Naive B cell (primary cell): ENCODE measurements at regions not wholly inside any gene's neighbourhood (a gene's known extent, or its start where the extent isn't known, plus 50 kb on each side); places are given as distances from the start of the nearest gene placed in this dataset.
"Not testable (repeated sequence)": the region's sequence is repeated elsewhere in the genome, so short reads cannot be mapped to it uniquely, and the experiment has no call there.

ENCODE experiments used
- ATAC-seq, 2 donors: fragments of 150-1000 bp; cut with Tn5 transposase; 2 replicates each; pipeline ENCODE4 v1.10.0; 2021; ENCODE audit warnings: low read depth in 2 of 2, mild to moderate bottlenecking in 2 of 2, moderate library complexity in 2 of 2
- DNase-seq: peaks from one replicate; pipeline ENCODE4 v3.0.0; 2022
- H3K27ac Mint-ChIP-seq, 6 donors: one replicate each; pipeline ENCODE4 v1.8.0; 2020 to 2022; ENCODE audit warnings: mild to moderate bottlenecking in 6 of 6, mixed read lengths in 6 of 6, moderate library complexity in 5 of 6, inconsistent platforms in 2 of 6
- H3K27me3 Mint-ChIP-seq, 3 donors: one replicate each; pipeline ENCODE4 v1.8.0; 2021 to 2022; ENCODE audit warnings: mixed read lengths in 3 of 3, mild to moderate bottlenecking in 1 of 3
- H3K36me3 Mint-ChIP-seq, 2 donors: one replicate each; pipeline ENCODE4 v1.8.0; 2020 to 2022; ENCODE audit warnings: mixed read lengths in 2 of 2, inconsistent platforms in 1 of 2, mild to moderate bottlenecking in 1 of 2
- H3K4me1 Mint-ChIP-seq, 3 donors: one replicate each; pipeline ENCODE4 v1.8.0; 2020 to 2022; ENCODE audit warnings: mixed read lengths in 3 of 3, inconsistent platforms in 1 of 3, mild to moderate bottlenecking in 1 of 3, moderate library complexity in 1 of 3
- H3K4me3 Mint-ChIP-seq, 8 donors: one replicate each; pipeline ENCODE4 v1.8.0; 2020 to 2022; ENCODE audit warnings: mild to moderate bottlenecking in 8 of 8, mixed read lengths in 8 of 8, moderate library complexity in 8 of 8, inconsistent platforms in 2 of 8
- H3K9me3 Mint-ChIP-seq, 7 donors: one replicate each; pipeline ENCODE4 v1.8.0; 2020 to 2022; ENCODE audit warnings: mixed read lengths in 7 of 7, mild to moderate bottlenecking in 5 of 7, inconsistent platforms in 2 of 7, moderate library complexity in 1 of 7

DNA sequence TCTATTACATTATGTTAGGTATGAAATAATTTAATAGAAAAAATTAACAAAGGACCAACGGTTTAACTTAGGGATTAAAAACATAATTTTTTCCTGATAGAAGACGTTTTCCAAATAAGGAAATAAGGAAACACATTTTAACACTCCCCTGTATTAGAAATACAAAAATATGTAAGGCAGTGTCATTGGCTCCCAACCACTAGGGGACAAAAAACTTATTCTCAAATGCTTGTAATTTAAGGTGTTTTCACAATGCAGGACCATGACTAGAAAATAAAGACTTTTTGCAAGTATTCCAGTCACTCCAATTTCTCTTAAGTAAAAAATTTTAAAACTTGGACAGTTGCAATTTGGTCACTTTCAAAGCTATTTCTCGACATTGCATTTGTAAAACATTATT, 98.8 kb upstream of the ODAD2 start:
- Mint-ChIP-seq H3K9me3 (peaks cover 0 to under 1% (median 0%) of the 10 kb centered on the region in 7 donors), H3K27me3 (no peaks in the 10 kb centered on the region), H3K36me3 (no peaks in the 10 kb centered on the region), H3K4me1 (no peaks in the 10 kb centered on the region), H3K4me3 (no peak overlapping the region), H3K27ac (no peak overlapping the region)
- ATAC-seq (no peak), DNase-seq (no peak)

DNA sequence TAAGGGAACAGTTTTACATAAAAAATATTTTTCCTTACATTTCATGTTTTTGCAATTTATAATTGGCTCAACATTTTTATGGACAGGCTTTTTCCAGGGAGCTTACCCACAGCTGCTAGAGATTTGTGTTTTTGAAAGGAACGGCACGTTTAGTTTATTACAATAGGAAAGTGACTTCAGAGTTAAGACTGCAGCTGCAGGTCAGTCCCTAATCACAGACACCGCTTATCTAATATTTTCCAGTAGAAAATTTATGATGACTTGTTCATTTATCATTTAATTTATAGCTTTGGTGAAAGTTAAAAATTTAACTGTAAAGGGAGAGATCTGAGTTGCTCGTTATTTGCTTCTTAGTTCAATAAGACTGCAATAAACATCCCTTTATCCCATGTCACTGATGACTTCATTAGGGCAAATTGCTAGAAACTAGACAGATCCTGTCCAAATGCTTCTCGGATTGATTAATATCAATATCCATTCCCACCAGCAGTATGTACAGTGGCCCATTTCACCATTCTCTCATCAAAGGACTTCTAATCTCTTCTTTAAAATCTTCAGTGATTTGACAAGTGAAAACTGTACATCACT, 97.0 kb upstream of the ODAD2 start:
- Mint-ChIP-seq H3K27ac (no peak overlapping the region), H3K9me3 (no peaks in the 10 kb centered on the region), H3K36me3 (no peaks in the 10 kb centered on the region), H3K27me3 (no peaks in the 10 kb centered on the region), H3K4me3 (no peak overlapping the region), H3K4me1 (no peaks in the 10 kb centered on the region)
- no peak for DNase-seq
- ATAC-seq = no peak

DNA sequence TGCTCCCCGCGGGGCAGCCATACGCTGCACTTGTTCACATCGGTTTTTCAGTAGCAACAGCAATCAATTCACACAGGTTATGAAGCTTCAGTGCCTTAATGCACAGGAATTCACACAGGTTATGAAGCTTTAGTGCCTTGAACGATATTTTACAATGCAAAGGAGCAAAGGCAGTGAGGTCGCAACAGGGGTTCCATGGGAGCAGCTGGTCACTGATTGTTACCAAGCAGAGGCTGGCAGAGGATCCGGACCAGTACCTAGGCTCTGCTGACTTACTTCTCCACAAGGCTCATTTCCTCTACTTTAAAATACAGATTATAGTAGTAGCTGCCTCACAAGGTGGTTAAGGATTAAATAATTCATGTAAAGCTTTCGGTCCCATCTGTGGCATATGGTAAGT, 95.2 kb upstream of the ODAD2 start:
- Mint-ChIP-seq H3K27me3 (no peaks in the 10 kb centered on the region), H3K36me3 (peaks cover 0 to 3% of the 10 kb centered on the region in 2 donors), H3K9me3 (no peaks in the 10 kb centered on the region), H3K4me1 (no peaks in the 10 kb centered on the region), H3K27ac (no peak overlapping the region), H3K4me3 (no peak overlapping the region)
- DNase-seq (no peak), ATAC-seq (no peak)

DNA sequence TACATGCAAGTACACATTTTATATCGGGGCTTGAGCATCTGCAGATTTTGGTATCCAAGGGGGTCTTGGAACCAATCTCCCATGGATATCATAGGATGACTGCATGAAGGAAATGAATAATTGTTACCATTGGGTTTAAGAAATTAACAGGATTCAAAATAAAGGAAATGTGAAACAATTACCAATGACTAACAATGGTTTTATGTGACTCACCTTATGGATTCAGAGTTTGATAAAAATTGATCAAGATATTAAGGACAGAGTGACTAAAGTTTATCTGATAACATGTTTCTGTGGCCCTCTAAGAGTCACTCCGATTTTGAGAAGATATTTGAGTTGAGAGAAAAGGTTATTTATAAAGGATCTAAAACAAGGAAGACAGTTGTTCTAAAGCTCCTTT, 93.0 kb upstream of the ODAD2 start:
- H3K4me1 Mint-ChIP-seq = no peaks in the 10 kb centered on the region
- no peaks in the 10 kb centered on the region for H3K27me3 Mint-ChIP-seq
- ATAC-seq = no peak
- H3K4me3 Mint-ChIP-seq = no peak overlapping the region
- DNase-seq = no peak
- no peak overlapping the region for H3K27ac Mint-ChIP-seq
- peaks cover 0 to 3% (median 0%) of the 10 kb centered on the region in 7 donors for H3K9me3 Mint-ChIP-seq
- H3K36me3 Mint-ChIP-seq = peaks cover 4 to 14% of the 10 kb centered on the region in 2 donors

DNA sequence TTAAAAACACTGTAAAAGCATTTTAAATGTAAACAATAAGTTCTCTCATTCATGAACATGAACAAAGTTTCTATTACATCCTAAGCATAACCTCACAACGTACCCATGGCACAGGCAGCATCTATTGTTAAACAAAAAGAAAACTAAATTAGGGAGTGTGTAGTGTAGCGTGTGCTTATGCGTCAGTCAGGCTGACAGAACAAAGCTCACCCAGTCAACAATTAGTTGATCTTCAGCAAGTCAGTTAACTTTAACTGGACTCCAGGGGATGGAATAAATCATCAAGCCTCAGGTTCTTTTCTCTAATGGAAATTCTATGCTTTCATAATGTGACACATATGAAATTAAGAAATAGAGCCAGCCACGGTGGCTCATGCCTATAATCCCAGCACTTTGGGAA, 91.6 kb upstream of the ODAD2 start:
- H3K27ac Mint-ChIP-seq = no peak overlapping the region
- DNase-seq (no peak), ATAC-seq (no peak)
- H3K9me3 Mint-ChIP-seq = peaks cover 0 to 5% (median 0%) of the 10 kb centered on the region in 7 donors
- H3K36me3 Mint-ChIP-seq = peaks cover 6 to 24% of the 10 kb centered on the region in 2 donors
- no peak overlapping the region for H3K4me3 Mint-ChIP-seq
- H3K27me3 Mint-ChIP-seq = no peaks in the 10 kb centered on the region
- no peaks in the 10 kb centered on the region for H3K4me1 Mint-ChIP-seq

DNA sequence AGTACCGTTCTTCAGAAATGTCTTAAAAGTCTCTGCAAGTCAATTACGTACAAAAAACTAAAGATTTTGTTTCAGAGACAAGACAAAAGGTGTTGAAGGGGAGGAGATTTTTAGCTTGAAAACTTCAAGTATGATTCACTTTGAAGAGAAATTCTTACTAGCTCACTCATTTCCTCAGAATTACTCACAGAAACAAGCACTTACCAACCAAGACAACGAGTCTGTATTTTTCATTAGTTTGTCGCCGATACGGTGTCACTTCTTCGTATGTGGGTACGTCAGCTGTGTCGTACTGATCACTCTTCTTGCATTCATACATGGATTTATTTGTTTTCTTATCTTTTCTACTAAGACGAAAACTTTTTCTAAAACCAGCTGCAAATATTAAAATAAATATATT, 90.6 kb upstream of the ODAD2 start:
- Mint-ChIP-seq H3K27me3 (no peaks in the 10 kb centered on the region), H3K36me3 (peaks cover 11 to 28% of the 10 kb centered on the region in 2 donors), H3K4me3 (no peak overlapping the region), H3K4me1 (no peaks in the 10 kb centered on the region), H3K9me3 (peaks cover 0 to 7% (median 0%) of the 10 kb centered on the region in 7 donors), H3K27ac (no peak overlapping the region)
- ATAC-seq (no peak), DNase-seq (no peak)

DNA sequence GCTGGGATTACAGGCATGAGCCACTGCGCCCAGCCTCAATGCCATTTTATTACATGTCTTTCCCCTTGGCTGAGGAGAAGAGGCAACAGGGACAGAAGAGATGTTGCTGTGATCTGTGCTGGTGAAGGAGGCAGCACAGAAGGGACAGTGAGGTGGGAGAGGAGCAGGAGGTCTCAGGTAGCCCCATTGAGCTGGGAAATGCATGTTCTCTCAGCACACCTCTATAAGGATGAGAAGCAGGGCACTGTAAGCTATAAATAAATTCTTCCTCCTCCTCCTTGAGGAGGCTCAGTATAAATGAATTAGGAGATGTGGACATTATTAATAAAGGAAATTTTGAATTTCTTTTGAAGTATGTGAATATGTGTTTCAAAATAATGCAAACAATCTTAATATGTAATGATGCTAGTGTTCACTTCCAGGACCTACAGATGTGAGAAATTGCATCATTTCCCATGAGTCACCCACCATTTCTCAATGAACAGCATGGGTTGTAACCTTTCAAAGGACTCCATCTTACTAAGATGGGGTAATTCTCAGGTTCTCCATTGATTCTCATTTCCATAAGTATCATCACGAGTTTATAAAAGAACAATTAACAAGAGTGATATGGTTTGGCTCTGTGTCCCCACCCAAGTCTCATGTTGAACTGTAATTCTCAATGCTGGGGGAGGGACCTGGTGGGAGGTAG, 88.9 kb upstream of the ODAD2 start:
- Mint-ChIP-seq H3K4me3 (no peak overlapping the region), H3K27me3 (no peaks in the 10 kb centered on the region), H3K36me3 (peaks cover 11 to 28% of the 10 kb centered on the region in 2 donors), H3K4me1 (no peaks in the 10 kb centered on the region), H3K27ac (no peak overlapping the region), H3K9me3 (peaks cover 0 to 7% (median 0%) of the 10 kb centered on the region in 7 donors)
- ATAC-seq (no peak), DNase-seq (no peak)

DNA sequence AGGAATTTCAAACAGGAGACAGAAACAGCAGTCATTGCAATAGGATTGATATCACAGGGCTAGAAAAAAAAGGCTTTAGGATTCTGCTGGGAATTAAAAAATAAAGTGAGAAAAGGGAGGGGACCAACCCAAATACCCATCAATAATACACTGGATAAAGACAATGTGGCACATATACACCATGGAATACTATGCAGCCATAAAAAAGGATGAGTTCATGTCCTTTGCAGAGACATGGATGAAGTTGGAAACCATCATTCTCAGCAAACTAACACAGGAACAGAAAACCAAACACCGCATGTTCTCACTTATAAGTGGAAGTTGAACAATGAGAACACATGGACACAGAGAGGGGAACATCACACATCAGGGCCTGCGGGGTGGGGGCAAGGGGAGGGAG, 86.9 kb upstream of the ODAD2 start:
- ATAC-seq, DNase-seq, H3K4me1 Mint-ChIP-seq, H3K27me3 Mint-ChIP-seq, H3K4me3 Mint-ChIP-seq, H3K9me3 Mint-ChIP-seq: not testable (repeated sequence)
- H3K36me3 Mint-ChIP-seq = peaks cover 11 to 28% of the 10 kb centered on the region in 2 donors
- H3K27ac Mint-ChIP-seq = peak overlapping the region in 1 of 6 donors; percentile 1

DNA sequence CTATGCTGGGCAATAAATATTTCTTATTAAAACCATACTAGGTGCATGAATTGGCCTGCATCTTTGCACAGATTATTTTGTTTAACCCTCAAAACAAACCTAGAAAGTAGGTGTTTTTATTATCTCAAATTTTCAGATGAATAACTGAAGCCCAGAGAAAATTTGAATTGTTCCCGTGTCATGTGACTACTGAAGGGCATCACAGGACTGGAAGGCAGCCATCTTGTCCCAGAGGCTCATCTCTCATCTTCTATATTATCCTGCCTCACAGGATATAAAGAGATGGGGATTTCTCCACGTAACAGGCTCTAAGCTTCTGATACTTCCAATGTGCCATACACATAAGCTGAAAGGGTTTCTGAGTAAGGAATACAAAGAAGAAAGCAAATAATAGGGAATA, 84.0 kb upstream of the ODAD2 start:
- no peak overlapping the region for H3K27ac Mint-ChIP-seq
- no peaks in the 10 kb centered on the region for H3K4me1 Mint-ChIP-seq
- DNase-seq (no peak), ATAC-seq (no peak)
- H3K27me3 Mint-ChIP-seq = no peaks in the 10 kb centered on the region
- H3K4me3 Mint-ChIP-seq = no peak overlapping the region
- peaks cover 6 to 21% of the 10 kb centered on the region in 2 donors for H3K36me3 Mint-ChIP-seq
- H3K9me3 Mint-ChIP-seq = peaks cover 0 to 5% (median 0%) of the 10 kb centered on the region in 7 donors

DNA sequence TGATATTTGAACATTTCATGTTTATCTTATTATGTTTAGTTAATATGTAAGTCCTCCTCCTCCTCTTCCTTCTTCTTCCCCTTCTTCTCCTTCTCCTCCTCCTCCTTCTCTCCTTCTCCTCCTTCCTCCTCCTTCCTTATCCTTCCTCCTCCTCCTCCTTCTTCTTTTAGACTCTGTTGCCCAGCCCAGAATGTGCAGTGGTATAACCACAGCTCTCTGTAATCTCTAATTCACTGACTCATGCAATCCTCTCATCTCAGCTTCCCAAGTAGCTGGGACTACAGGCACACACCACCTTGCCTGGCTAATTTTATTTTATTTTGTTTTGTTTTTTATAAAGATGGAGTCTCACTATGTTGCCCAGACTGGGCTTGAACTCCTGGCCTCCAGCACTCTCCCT, 83.4 kb upstream of the ODAD2 start:
- Mint-ChIP-seq H3K27me3 (no peaks in the 10 kb centered on the region), H3K4me1 (no peaks in the 10 kb centered on the region), H3K27ac (no peak overlapping the region), H3K9me3 (peaks cover 0 to 5% (median 0%) of the 10 kb centered on the region in 7 donors), H3K36me3 (peaks cover 6 to 15% of the 10 kb centered on the region in 2 donors), H3K4me3 (no peak overlapping the region)
- ATAC-seq (no peak), DNase-seq (no peak)

DNA sequence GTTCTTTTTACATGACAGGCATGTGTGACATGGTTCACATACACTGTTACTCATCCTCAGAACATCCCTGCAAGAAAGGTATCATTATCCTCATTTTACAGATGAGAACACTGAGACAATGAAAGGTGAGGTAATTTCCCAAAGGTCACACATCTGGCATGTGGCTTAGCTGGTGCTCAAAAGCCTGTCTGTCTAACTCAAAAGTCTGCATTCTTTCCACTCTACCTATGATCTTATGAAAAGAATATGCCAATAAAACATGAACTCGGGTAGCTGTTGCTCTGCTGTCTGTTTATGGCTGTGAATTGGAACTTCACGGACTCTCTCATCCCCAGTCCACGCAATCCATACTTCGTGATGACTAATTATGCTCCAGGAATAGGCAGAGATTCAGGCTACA, 79.0 kb upstream of the ODAD2 start:
- peaks cover 0 to 7% of the 10 kb centered on the region in 2 donors for H3K36me3 Mint-ChIP-seq
- H3K27me3 Mint-ChIP-seq = no peaks in the 10 kb centered on the region
- H3K4me1 Mint-ChIP-seq = no peaks in the 10 kb centered on the region
- DNase-seq (no peak), ATAC-seq (no peak)
- no peaks in the 10 kb centered on the region for H3K9me3 Mint-ChIP-seq
- no peak overlapping the region for H3K27ac Mint-ChIP-seq
- H3K4me3 Mint-ChIP-seq = no peak overlapping the region

DNA sequence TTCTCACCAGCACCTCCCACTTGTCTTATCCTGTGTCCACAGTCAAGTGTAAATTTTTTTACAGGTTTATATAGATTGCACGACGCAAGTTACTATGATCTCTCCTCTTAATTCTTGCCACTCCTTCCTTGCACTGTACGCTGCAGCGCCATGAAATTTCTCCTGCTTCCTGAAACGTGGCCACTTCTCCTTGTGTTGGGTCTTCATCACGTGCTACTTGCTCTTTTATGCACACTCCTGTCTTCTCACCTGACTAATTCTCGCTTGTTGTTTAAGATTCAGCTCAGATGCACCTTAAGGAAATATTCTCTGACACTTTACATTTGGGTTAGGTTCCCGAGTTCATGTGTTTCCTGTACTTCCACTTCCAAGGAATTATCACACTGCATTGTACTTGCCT, 76.5 kb upstream of the ODAD2 start:
- DNase-seq (no peak), ATAC-seq (no peak)
- no peak overlapping the region for H3K27ac Mint-ChIP-seq
- H3K4me3 Mint-ChIP-seq = no peak overlapping the region
- no peaks in the 10 kb centered on the region for H3K9me3 Mint-ChIP-seq
- H3K36me3 Mint-ChIP-seq = peaks cover 0 to 7% of the 10 kb centered on the region in 2 donors
- H3K27me3 Mint-ChIP-seq = no peaks in the 10 kb centered on the region
- no peaks in the 10 kb centered on the region for H3K4me1 Mint-ChIP-seq

DNA sequence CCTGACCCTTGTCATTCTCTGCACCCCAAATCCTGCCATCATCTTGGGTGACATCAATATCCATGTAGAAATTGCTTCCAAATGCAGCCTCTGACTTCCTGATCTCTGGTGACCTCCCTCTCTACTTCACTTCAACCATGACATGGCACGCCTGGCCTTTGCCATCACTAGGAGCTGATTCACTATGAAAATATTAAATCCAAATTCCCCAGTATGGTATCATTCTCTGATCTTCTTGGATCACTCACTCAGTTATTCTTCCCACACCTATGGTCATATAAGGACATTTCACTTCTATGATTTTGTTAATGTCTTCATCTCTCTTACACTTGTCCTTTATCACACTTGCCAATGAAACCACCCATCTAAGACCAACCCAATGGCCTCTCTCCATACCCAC, 73.7 kb upstream of the ODAD2 start:
- Mint-ChIP-seq H3K27me3 (no peaks in the 10 kb centered on the region), H3K4me3 (no peak overlapping the region), H3K27ac (no peak overlapping the region), H3K4me1 (no peaks in the 10 kb centered on the region), H3K36me3 (peaks cover 0 to 11% of the 10 kb centered on the region in 2 donors), H3K9me3 (peaks cover 0 to under 1% (median 0%) of the 10 kb centered on the region in 7 donors)
- DNase-seq (no peak), ATAC-seq (no peak)

DNA sequence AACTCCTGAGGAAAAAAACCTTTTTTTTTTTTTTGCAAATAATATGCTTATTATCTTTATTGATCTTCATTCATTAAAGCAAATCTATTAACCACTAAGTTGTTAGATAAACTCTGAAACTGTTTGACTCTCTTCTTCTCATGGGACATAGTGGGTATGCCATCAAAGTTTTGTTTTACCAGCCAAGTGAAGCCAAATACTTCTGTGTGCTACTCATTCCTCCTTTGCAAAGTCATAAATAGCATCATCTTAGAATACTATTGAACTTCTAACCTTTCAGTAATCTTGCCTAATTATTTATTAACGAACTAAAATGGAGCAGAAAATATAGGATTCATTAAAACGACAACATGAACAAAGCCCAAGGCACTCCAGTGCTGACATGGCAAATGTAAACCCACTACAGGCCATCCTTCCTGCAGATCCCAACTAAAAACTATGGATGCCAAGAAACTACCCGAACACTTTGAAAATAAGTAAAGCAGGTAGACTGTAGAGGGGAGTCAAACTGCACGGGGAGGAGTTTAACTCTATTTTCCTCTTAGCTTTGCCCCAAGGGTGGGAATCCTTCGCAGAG, 61.2 kb upstream of the ODAD2 start:
- no peaks in the 10 kb centered on the region for H3K27me3 Mint-ChIP-seq
- no peaks in the 10 kb centered on the region for H3K9me3 Mint-ChIP-seq
- no peak for ATAC-seq
- H3K4me3 Mint-ChIP-seq = no peak overlapping the region
- H3K4me1 Mint-ChIP-seq = no peaks in the 10 kb centered on the region
- no peak for DNase-seq
- H3K27ac Mint-ChIP-seq = peak overlapping the region in 1 of 6 donors; percentile 76
- H3K36me3 Mint-ChIP-seq = peaks cover 0 to 17% of the 10 kb centered on the region in 2 donors
